HCT116 (cell line): ENCODE measurements at regions not wholly inside any gene's neighbourhood (a gene's known extent, or its start where the extent isn't known, plus 50 kb on each side); places are given as distances from the start of the nearest gene placed in this dataset.
"Not testable (repeated sequence)": the region's sequence is repeated elsewhere in the genome, so short reads cannot be mapped to it uniquely, and the experiment has no call there.

Experiments
- ATAC-seq: fragments of 200-7000 bp; cut with Tn5 transposase; 2 replicates; pipeline ENCODE4 v1.9.1; 2020; ENCODE audit warnings: mild to moderate bottlenecking, moderate library complexity
- BruUV-seq: library from RNA; stranded (reverse); fragments of 400-500 nt; replicated peaks from 2 replicates; lab custom pipeline; 2021; lab: Mats Ljungman, UMichigan
- CTCF ChIA-PET: fragments of 300-600 bp; sonication (Branson Sonifier 250); formaldehyde crosslinking; loops from one replicate; lab custom pipeline; 2021; ENCODE audit warnings: antibody characterized with exemption; lab: Charles Lee
- POLR2A ChIA-PET: fragments of 300-600, 350-600 bp; sonication (Branson Sonifier 250); formaldehyde crosslinking; loops from one replicate; lab custom pipeline; 2021; ENCODE audit warnings: antibody characterized with exemption; lab: Charles Lee
- RAD21 ChIA-PET, 2 experiments: fragments of 300-600 bp; sonication (Branson Sonifier 250); formaldehyde crosslinking; loops; one replicate each; lab custom pipeline; 2023; ENCODE audit warnings: low total read pairs in 2 of 2; ENCODE audit not compliant: uncharacterized antibody in 2 of 2, unreplicated experiment in 2 of 2, low non-redundant PET in 1 of 2; lab: Charles Lee
- DNase-seq: peaks from one replicate; pipeline ENCODE4 v3.0.0-alpha.2; 2010; ENCODE audit warnings: low read depth, low spot score
- H2AFZ ChIP-seq: fragments of 200-600 bp; shearing (Covaris generic), sonication (generic); 2 replicates; pipeline ENCODE4 v1.6.1; 2017; ENCODE audit warnings: low read depth, mixed run types, mixed read lengths, antibody characterized with exemption, low read length; ENCODE audit not compliant: poor library complexity, severe bottlenecking
- H3K27ac ChIP-seq: 2 replicates; pipeline ENCODE4 v1.5.1; 2012; ENCODE audit warnings: low read depth, low read length
- H3K27me3 ChIP-seq: fragments of 200-600 bp; sonication (generic); 2 replicates; pipeline ENCODE4 v1.6.1; 2016; ENCODE audit warnings: mixed run types, low read length, mixed read lengths; ENCODE audit not compliant: insufficient read depth
- H3K36me3 ChIP-seq, 2 experiments: fragments of 200-500 bp in 1 of 2; fragments of 200-600 bp in 1 of 2; sonication (Bioruptor generic) in 1 of 2; sonication (generic) in 1 of 2; 2 replicates each; pipeline versions ENCODE4 v1.5.1 to v1.6.1; 2014 to 2016; ENCODE audit warnings: low read length in 2 of 2, inconsistent platforms in 1 of 2, mixed read lengths in 1 of 2, mixed run types in 1 of 2; ENCODE audit not compliant: insufficient read depth in 2 of 2, control insufficient read depth in 1 of 2
- H3K4me1 ChIP-seq, 2 experiments: fragments of 200-600 bp in 1 of 2; sonication (generic) in 1 of 2; 2 replicates each; pipeline versions ENCODE4 v1.5.1 to v1.6.1; 2012 to 2017; ENCODE audit warnings: low read length in 2 of 2, inconsistent platforms in 1 of 2, mild to moderate bottlenecking in 1 of 2, mixed read lengths in 1 of 2, mixed run types in 1 of 2, moderate library complexity in 1 of 2; ENCODE audit not compliant: insufficient read depth in 2 of 2, control insufficient read depth in 1 of 2
- H3K4me2 ChIP-seq: fragments of 200-600 bp; sonication (generic); 2 replicates; pipeline ENCODE4 v1.6.1; 2017; ENCODE audit warnings: mixed run types, low read length, mixed read lengths
- H3K4me3 ChIP-seq, 2 experiments: fragments of 200-600 bp in 1 of 2; sonication (generic) in 1 of 2; replicated peaks in 1 of 2; 2 replicates each; pipeline ENCODE4 v1.5.1; 2011 to 2016; ENCODE audit warnings: low read length in 2 of 2, control low read depth in 1 of 2, low read depth in 1 of 2, mild to moderate bottlenecking in 1 of 2, mixed read lengths in 1 of 2, mixed run types in 1 of 2
- H3K79me2 ChIP-seq: fragments of 200-600 bp; sonication (generic); 2 replicates; pipeline ENCODE4 v1.6.1; 2017; ENCODE audit warnings: mild to moderate bottlenecking, mixed run types, low read length, moderate library complexity, mixed read lengths; ENCODE audit not compliant: insufficient read depth
- H3K9ac ChIP-seq: fragments of 200-600 bp; sonication (generic); 2 replicates; pipeline ENCODE4 v1.6.1; 2016; ENCODE audit warnings: low read length, mixed read lengths
- H3K9me2 ChIP-seq: fragments of 200-600 bp; sonication (generic), shearing (Covaris generic); 2 replicates; pipeline ENCODE4 v1.6.1; 2017; ENCODE audit warnings: mixed run types, mild to moderate bottlenecking, moderate library complexity; ENCODE audit not compliant: insufficient read depth
- H3K9me3 ChIP-seq, 2 experiments: fragments of 200-500 bp in 1 of 2; fragments of 200-600 bp in 1 of 2; sonication (Bioruptor generic) in 1 of 2; sonication (generic) in 1 of 2; 2 replicates each; pipeline ENCODE4 v1.6.1; 2014 to 2017; ENCODE audit warnings: low read length in 2 of 2, mixed read lengths in 2 of 2, inconsistent platforms in 1 of 2, low read depth in 1 of 2, mild to moderate bottlenecking in 1 of 2, mixed run types in 1 of 2, moderate library complexity in 1 of 2; ENCODE audit not compliant: control insufficient read depth in 1 of 2, insufficient read depth in 1 of 2
- H4K20me1 ChIP-seq: fragments of 200-600 bp; sonication (generic), shearing (Covaris generic); 2 replicates; pipeline ENCODE4 v1.6.1; 2017; ENCODE audit warnings: mixed run types, mild to moderate bottlenecking, moderate library complexity; ENCODE audit not compliant: insufficient read depth
- ELF1 ChIP-seq: IDR thresholded peaks from 2 replicates; pipeline ENCODE4 v1.6.1; 2012; ENCODE audit warnings: low read depth, borderline replicate concordance
- JUND ChIP-seq: IDR thresholded peaks from 2 replicates; pipeline ENCODE4 v1.6.1; 2012
- POLR2A ChIP-seq: IDR thresholded peaks from 2 replicates; pipeline ENCODE4 v1.7.0; 2011; ENCODE audit warnings: borderline replicate concordance; ENCODE audit not compliant: insufficient read depth, insufficient read length; ENCODE audit errors: extremely low read depth
- POLR2AphosphoS5 ChIP-seq: IDR thresholded peaks from 2 replicates; pipeline ENCODE4 v1.6.1; 2011; ENCODE audit warnings: mild to moderate bottlenecking, low read depth, low read length, moderate library complexity
- SRF ChIP-seq: IDR thresholded peaks from 2 replicates; pipeline ENCODE4 v1.6.1; 2012; ENCODE audit warnings: low read depth
- ZFX ChIP-seq: fragments of 450-650 bp; IDR thresholded peaks from 2 replicates; pipeline ENCODE4 v1.6.1; 2017
- intact Hi-C: fragments of 100-400 bp; cut with micrococcal nuclease; formaldehyde crosslinking; loops from 2 replicates; pipeline ENCODE4 v1.10.0; 2022
- TF ChIP-seq, protein P1 (sequence below), 3 experiments: fragments of 200-600 bp in 1 of 3; sonication (generic) in 1 of 3; IDR thresholded peaks in 2 of 3; conservative IDR thresholded peaks in 1 of 3; 2 replicates each; pipeline ENCODE4 v1.5.1; 2012 to 2017; ENCODE audit warnings: low read depth in 2 of 3, low read length in 2 of 3, antibody characterized with exemption in 1 of 3, borderline replicate concordance in 1 of 3, control low read depth in 1 of 3, mild to moderate bottlenecking in 1 of 3, mixed read lengths in 1 of 3, mixed run types in 1 of 3, moderate library complexity in 1 of 3; ENCODE audit not compliant: insufficient read depth in 1 of 3
- TF ChIP-seq, protein P2 (sequence below): IDR thresholded peaks from 2 replicates; pipeline ENCODE4 v1.6.1; 2012; ENCODE audit warnings: low read depth

DNA sequence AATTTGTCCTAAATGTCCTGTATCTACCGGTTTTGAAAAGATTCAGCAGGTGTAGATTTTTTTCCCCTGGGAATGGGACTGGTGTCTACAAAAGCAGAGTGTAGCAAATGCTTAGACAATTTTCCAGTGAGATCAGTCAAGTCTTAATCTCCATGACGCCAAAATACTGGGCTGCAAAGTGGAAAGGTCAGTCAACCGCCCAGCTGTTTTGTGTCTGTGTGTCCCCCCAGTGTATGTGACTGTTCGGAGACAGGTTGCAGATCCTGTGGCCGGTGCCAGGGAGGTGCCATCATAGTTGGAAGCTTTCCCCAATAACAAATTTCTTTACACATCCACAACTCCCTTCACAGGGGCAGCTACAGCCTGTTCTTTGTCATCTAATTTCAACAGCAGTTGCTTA lies 263.8 kb downstream of the ARHGAP12 start:
- no peak overlapping the region for H3K4me3 ChIP-seq
- H3K27me3 ChIP-seq, result no peaks in the 10 kb centered on the region
- H2AFZ ChIP-seq, result no peak overlapping the region
- ChIA-PET CTCF (no interaction called here), POLR2A (no interaction called here), RAD21 (no interaction called here)
- no peaks in the 10 kb centered on the region for H3K36me3 ChIP-seq
- H4K20me1 ChIP-seq, result no peaks in the 10 kb centered on the region
- intact Hi-C loops, result no loop called here
- ATAC-seq (no peak), DNase-seq (no peak)
- BruUV-seq, result no TSS peak
- no peak overlapping the region for H3K4me2 ChIP-seq
- no peak for TF ChIP-seq POLR2A
- TF ChIP-seq, protein P1, sequence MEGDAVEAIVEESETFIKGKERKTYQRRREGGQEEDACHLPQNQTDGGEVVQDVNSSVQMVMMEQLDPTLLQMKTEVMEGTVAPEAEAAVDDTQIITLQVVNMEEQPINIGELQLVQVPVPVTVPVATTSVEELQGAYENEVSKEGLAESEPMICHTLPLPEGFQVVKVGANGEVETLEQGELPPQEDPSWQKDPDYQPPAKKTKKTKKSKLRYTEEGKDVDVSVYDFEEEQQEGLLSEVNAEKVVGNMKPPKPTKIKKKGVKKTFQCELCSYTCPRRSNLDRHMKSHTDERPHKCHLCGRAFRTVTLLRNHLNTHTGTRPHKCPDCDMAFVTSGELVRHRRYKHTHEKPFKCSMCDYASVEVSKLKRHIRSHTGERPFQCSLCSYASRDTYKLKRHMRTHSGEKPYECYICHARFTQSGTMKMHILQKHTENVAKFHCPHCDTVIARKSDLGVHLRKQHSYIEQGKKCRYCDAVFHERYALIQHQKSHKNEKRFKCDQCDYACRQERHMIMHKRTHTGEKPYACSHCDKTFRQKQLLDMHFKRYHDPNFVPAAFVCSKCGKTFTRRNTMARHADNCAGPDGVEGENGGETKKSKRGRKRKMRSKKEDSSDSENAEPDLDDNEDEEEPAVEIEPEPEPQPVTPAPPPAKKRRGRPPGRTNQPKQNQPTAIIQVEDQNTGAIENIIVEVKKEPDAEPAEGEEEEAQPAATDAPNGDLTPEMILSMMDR (IDR thresholded peaks at IDR 0.05 in 2 of 3, conservative IDR thresholded peaks at IDR 0.05 in 1 of 3; ENCODE audit: borderline replicate concordance in 1 of 3, insufficient read depth in 1 of 3, low read depth in 2 of 3, low read length in 2 of 3), result no peak
- no peak for TF ChIP-seq POLR2AphosphoS5
- no peak for TF ChIP-seq ELF1
- no peak for TF ChIP-seq SRF
- TF ChIP-seq, protein P2, sequence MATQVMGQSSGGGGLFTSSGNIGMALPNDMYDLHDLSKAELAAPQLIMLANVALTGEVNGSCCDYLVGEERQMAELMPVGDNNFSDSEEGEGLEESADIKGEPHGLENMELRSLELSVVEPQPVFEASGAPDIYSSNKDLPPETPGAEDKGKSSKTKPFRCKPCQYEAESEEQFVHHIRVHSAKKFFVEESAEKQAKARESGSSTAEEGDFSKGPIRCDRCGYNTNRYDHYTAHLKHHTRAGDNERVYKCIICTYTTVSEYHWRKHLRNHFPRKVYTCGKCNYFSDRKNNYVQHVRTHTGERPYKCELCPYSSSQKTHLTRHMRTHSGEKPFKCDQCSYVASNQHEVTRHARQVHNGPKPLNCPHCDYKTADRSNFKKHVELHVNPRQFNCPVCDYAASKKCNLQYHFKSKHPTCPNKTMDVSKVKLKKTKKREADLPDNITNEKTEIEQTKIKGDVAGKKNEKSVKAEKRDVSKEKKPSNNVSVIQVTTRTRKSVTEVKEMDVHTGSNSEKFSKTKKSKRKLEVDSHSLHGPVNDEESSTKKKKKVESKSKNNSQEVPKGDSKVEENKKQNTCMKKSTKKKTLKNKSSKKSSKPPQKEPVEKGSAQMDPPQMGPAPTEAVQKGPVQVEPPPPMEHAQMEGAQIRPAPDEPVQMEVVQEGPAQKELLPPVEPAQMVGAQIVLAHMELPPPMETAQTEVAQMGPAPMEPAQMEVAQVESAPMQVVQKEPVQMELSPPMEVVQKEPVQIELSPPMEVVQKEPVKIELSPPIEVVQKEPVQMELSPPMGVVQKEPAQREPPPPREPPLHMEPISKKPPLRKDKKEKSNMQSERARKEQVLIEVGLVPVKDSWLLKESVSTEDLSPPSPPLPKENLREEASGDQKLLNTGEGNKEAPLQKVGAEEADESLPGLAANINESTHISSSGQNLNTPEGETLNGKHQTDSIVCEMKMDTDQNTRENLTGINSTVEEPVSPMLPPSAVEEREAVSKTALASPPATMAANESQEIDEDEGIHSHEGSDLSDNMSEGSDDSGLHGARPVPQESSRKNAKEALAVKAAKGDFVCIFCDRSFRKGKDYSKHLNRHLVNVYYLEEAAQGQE, result no peak
- TF ChIP-seq JUND, result no peak
- TF ChIP-seq ZFX, result no peak
- no peak overlapping the region for H3K27ac ChIP-seq
- H3K79me2 ChIP-seq, result no peaks in the 10 kb centered on the region
- no peak overlapping the region for H3K9ac ChIP-seq
- no peaks in the 10 kb centered on the region for H3K9me3 ChIP-seq
- H3K4me1 ChIP-seq, result no peaks in the 10 kb centered on the region
- H3K9me2 ChIP-seq, result no peaks in the 10 kb centered on the region

DNA sequence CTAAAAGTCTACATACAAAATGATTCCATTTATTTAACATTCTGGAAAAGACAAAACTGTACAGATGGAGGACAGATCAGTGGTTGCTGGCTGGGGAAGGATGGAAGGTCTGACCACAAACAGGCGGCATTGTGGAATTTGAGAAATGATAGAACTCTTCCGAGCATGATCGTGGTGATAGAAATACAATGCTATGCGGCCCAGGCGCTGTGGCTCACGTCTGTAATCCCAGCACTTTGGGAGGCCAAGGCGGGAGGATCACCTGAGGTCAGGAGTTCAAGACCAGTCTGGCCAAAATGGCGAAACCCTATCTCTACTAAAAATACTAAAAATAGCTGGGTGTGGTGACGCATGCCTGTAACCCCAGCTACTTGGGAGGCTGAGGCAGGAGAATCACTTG lies 264.6 kb downstream of the ARHGAP12 start:
- BruUV-seq, H2AFZ ChIP-seq, POLR2A ChIA-PET, H3K9ac ChIP-seq, H3K4me2 ChIP-seq, H3K27me3 ChIP-seq, H4K20me1 ChIP-seq, H3K4me3 ChIP-seq, H3K36me3 ChIP-seq, ATAC-seq, H3K27ac ChIP-seq, H3K4me1 ChIP-seq, CTCF ChIA-PET, intact Hi-C loops, H3K9me3 ChIP-seq, RAD21 ChIA-PET, DNase-seq, H3K9me2 ChIP-seq, H3K79me2 ChIP-seq: not testable (repeated sequence)
